HG03108 (cell line): ENCODE measurements at regions not wholly inside any gene's neighbourhood (a gene's known extent, or its start where the extent isn't known, plus 50 kb on each side); places are given as distances from the start of the nearest gene placed in this dataset.
A peak's percentile ranks its signal among the peaks of the same experiment; 100 is the strongest.
"Not testable (repeated sequence)": the region's sequence is repeated elsewhere in the genome, so short reads cannot be mapped to it uniquely, and the experiment has no call there.

ENCODE experiments used
- ATAC-seq: cut with Tn5 transposase; IDR thresholded peaks from one replicate; pipeline ENCODE4 v1.9.1; 2021; ENCODE audit warnings: moderate library complexity; ENCODE audit not compliant: unreplicated experiment

DNA sequence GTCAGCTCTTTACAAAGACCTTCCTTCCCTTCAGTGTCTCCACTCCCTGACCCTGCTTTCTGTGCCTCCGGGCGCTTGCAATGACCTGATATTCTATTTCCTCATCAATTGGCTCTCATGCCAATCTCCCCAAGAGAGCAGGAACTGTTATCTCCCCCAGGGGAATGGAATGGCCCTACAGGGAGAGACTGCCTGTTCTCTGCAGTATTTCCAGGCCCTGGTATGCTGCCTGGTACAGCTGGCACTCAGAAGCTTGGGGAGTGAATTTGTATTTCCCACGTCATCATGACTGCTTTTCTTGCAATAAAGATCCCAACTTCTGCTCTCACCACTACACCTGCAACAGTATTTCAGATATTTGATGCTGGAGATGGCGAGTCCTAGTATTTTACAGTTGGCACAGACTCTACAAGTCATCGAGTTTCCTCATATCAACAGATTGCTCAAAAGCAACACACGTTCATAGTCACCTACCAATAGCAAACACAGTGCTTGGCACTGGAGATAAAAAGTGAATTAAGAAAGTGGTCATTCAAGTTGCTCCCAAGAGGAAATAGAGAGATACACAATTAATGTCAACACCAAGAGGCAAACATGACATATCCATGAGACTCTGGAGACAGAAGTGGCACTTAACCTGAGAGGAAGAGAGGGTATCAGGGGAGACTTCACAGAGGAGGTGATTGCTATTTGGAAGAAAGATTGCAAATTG lies 90.5 kb upstream of the EGFL6 start:
- ATAC-seq = no peak

- ATAC-seq = no peak
Measured at GRCh38 chrX:13476384-13476783, 93.0 kb upstream of the EGFL6 start.

GRCh38 chrX:13474164-13474516 lies 95.3 kb upstream of the EGFL6 start:
- peak; percentile 44 for ATAC-seq

GRCh38 chrX:13473442-13474163 lies 95.8 kb upstream of the EGFL6 start:
- ATAC-seq = peak; percentile 67

- no peak for ATAC-seq
Measured at GRCh38 chrX:13472975-13473374, 96.4 kb upstream of the EGFL6 start.

DNA sequence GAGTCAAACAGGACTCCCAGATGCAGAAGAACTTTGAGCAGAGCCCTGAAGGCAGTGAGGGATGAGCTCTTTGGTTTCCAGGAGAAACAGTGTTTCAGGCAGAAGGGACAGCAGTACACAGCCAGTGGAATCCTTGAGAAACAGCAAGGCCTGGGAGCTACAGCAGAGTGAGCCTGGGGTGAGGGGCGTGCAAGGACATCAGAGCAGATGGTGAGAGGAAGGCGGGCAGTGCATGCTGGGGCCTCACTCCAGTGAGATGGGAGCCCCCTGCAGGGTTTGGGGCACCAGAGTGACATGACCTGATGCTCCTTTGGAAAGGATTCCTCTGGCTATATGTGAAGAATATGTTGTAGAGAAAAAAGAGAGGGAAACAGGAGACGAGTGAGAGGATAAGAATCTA lies 98.1 kb upstream of the EGFL6 start:
- no peak for ATAC-seq

GRCh38 chrX:13470685-13470977 lies 98.8 kb upstream of the EGFL6 start:
- ATAC-seq = no peak

DNA sequence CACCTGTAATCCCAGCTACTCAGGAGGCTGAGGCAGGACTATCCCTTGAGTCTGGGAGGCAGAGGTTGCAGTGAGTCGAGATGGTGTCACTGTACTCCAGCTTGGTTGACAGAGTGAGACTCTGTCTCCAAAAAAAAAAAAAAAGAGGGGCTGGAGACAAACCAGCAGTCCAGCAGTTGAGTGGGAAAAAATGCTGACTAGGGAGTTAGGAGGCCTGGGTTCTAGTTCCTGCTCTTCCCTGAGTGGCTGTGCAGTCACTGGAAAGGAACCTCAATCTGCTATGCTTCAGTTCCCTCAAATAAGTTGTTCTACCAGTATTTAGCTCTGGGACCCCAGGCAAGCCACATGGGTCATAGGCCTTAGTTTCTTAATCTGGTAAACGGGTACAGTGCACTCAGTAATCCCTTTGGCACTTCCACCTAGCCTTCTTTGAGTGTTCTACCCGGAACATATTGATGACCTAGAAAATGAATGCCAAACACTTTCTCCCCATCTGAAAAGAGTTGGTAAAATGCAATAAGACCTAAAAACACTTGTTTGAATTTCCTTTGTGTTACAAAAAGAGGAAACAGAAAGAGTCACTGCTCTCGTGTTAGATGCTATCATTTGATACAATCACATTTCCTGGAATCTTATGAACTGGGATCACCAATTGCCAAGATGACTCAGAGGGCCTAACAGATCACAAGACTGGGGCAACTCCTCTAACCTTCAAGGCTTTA lies 99.3 kb upstream of the EGFL6 start:
- no peak for ATAC-seq

DNA sequence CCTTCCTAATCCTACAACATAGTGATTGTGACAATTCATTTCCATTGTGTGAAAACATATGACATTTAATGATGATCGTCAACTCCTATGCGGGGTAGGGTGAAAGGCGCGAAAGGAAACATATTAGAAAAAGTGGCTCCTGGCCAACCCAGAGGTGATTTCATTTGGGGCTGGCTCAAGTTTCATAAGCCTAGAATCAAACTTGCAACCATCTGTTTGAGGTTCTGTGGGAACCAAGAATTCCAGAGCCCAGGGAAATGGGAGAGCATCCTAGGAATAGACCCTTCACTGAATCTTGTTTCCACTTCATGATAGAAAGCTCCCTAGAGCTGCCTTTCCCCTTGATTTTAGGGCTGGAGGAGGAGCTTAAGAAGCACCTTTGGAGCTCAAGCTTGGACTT lies 101.3 kb upstream of the EGFL6 start:
- ATAC-seq = no peak

- ATAC-seq = no peak
Measured at GRCh38 chrX:13467243-13467642, 102.2 kb upstream of the EGFL6 start.

GRCh38 chrX:13464599-13465275 lies 104.7 kb upstream of the EGFL6 start:
- no peak for ATAC-seq

GRCh38 chrX:13463608-13464007 lies 105.8 kb upstream of the EGFL6 start:
- ATAC-seq = no peak

- no peak for ATAC-seq
Measured at GRCh38 chrX:13452283-13452682, 117.1 kb upstream of the EGFL6 start.

DNA sequence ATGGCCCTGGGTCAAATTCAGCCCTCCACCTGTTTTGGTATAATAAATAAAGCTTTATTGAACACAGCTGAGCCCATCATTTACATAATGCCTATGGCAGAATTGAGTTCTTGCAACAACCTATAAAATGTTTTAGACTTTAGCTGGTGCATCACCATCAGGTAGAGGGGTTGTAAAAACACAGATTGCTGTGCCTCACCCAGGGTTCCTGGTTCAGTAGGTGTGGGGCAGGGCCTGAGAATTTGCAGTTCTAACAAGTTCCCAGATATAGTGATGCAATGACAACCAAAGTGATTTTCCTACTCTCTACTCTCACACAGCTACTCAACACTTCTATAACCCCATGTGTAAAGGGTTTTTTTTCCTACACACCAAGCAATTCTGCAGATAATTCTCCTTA lies 120.0 kb upstream of the EGFL6 start:
- no peak for ATAC-seq

DNA sequence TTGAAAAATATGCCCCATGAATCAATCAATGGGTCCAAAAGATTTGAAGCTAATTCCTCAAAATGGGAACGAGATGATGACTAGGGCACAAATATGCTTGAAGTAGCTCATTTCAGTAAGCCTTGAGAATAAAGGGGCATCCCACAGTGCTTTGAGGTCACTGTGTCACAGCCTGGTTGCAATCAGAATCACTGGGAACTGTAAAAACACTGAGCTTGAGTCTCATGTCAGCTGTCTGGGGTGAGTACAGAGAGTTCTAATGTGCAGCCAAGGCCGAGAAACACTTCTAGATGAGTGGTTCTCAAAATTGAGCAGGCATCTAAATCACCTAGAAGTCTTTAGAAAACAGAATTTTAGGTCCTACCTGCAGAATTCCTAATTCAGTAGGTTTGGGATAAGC lies 120.5 kb upstream of the EGFL6 start:
- ATAC-seq = no peak

DNA sequence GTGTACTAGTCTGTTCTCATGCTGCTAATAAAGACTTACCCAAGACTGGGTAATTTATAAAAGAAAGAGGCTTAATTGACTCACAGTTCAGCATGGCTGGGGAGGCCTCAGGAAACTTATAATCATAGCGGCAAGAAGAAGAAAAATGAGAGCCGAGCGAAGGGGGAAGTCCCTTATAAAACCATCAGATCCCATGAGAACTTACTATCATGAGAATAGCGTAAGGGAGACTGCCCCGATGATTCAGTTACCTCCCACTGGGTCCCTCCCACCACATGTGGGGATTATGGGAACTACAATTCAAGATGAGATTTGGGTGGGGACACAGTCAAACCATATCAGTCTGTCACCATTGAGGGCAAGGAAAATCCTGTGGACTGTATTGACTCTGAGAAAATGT lies 121.8 kb upstream of the ATXN3L start:
- ATAC-seq = not testable (repeated sequence)

DNA sequence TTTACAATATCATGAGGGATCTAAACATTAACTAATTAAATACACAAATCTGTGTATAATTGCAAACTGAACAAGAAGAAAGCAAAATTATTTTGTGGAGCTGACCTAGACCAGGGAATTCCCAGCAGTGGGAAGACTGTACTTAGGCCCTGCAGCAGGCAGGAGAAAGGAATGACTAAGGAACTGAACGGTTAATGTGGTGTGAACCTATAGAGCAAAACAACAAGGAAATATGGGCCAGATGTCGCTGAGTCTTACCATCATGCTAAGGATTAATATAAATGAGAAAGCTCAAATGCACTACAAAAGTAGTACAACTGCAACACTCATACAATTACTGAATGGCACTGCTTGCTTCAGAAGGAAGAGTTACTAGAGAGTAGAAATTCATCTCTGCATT lies 120.3 kb upstream of the ATXN3L start:
- ATAC-seq = no peak

- ATAC-seq = no peak
Measured at GRCh38 chrX:13433298-13433605, 113.4 kb upstream of the ATXN3L start.

DNA sequence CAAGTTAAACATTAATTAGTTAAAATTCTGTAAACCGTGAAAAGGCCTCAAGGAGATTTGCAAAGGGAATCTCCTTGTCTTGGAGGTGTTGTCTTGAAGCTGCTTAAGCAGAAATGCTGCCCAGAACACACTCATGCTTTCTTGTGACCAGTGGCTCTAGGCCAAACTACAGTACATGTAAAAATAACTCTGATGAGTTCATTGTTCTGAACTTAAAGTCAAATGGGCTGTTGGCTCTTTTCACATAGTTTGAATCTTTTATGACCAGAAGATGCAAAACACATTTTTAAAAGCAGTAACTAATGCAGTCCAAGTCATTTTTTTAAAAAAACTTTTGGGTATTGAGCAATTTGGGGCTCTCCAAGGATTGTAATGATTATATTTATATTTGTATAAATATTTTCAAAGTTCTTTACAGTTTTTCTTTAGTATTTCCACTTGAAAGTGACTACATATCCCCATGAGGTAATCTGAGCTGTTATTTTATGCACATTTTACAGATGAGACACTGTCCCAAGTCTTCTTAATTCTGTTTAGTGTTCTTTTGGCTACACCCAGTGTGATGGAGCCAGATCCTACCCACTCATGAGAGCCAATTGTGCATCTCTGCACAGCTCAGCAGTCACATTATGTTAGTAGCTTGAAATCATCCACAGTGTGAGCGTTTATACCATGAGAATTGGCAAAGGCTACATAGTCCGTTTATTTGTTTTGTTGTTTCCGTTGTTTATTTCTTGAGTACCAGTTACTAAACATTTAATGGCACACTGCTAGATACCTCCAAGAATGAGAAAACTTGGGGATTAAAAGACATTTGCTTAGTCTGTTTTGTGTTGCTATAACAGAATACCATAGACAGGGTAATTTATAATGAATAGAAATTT lies 112.8 kb upstream of the ATXN3L start:
- no peak for ATAC-seq

DNA sequence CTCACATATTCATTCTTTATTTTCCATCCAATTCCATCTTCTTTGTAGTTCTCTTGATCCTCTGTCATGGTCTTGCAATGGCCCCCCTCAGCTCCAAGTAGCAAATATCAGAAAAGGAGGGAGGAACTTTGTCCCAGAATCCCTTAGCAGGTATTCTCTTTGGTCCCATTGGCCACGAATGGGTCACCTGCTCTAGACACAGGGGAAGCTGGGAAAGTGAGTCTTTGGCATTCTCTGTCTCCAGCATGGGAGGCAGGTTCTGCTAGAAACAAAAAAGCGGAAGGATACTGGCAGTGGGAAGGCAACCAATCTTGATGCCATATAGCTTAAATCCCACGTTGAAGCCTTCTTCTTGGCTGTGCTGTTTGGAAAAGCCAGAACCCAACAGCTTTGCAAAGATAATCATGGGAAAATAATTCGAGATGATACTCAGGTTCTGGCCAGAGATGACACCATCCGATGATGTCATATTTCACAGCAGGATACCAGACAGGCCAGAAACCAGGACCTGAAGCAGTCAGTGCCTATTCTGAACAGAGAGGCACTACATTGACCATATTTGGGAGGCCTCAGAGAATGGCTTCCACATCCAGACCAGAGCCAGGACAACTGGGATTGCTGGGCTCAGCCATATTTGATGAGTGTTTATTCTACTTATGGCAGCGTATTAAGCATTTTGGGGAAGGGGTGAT lies 110.4 kb upstream of the ATXN3L start:
- no peak for ATAC-seq
